ENCODE measurements at regions not wholly inside any gene's neighbourhood (a gene's known extent, or its start where the extent isn't known, plus 50 kb on each side); places are given as distances from the start of the nearest gene placed in this dataset.

- TF ChIP-seq, protein P1, sequence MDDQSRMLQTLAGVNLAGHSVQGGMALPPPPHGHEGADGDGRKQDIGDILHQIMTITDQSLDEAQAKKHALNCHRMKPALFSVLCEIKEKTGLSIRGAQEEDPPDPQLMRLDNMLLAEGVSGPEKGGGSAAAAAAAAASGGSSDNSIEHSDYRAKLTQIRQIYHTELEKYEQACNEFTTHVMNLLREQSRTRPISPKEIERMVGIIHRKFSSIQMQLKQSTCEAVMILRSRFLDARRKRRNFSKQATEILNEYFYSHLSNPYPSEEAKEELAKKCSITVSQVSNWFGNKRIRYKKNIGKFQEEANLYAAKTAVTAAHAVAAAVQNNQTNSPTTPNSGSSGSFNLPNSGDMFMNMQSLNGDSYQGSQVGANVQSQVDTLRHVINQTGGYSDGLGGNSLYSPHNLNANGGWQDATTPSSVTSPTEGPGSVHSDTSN (IDR thresholded peaks at IDR 0.05) = no peak
- TF ChIP-seq GABPA (IDR thresholded peaks at IDR 0.05; ENCODE audit: low read depth) (no peak), USF2 (IDR thresholded peaks at IDR 0.05; ENCODE audit: borderline replicate concordance, low read depth, low read length) (no peak), RXRA (IDR thresholded peaks at IDR 0.05; ENCODE audit: borderline replicate concordance, low read depth) (no peak), GATA2 (CRISPR knock-in tag; IDR thresholded peaks at IDR 0.05) (no peak)
Observed at GRCh38 chr3:182726258-182727142, 66.8 kb upstream of the ATP11B start (continued).

- no peaks in the 10 kb centered on the region for H4K20me1 ChIP-seq (ENCODE audit: insufficient read depth)
- no peak overlapping the region for H3K9ac ChIP-seq
- WGBS (ENCODE audit: low lambda C conversion rate) = 86% methylated on average over 3 of the region's 3 CpGs
- no peaks in the 10 kb centered on the region for H3K9me3 ChIP-seq
- no peaks in the 10 kb centered on the region for H3F3A ChIP-seq (replicated peaks; ENCODE audit: insufficient read depth)
- H3K27ac ChIP-seq (ENCODE audit: low read depth in 2 of 2, low read length in 1 of 2) = no peak overlapping the region
- POLR2A ChIA-PET = no interaction called here
- CTCF ChIA-PET = interaction anchor here (1.0 kb wide), 1 partner anchor 14 kb away, joined by 4 read pairs; no protein-coding TSS in a partner anchor
- no peak overlapping the region for H2AFZ ChIP-seq (ENCODE audit: low read depth)
- H3K79me2 ChIP-seq (ENCODE audit: insufficient read depth) = no peaks in the 10 kb centered on the region
- no peaks in the 10 kb centered on the region for H3K36me3 ChIP-seq (replicated peaks in 1 of 2; ENCODE audit: control insufficient read depth in 1 of 2, insufficient read depth in 2 of 2, low read length in 1 of 2)
- H3K4me1 ChIP-seq (ENCODE audit: control insufficient read depth in 1 of 2, insufficient read depth in 2 of 2, low read depth in 1 of 2, low read length in 1 of 2) = peaks cover 11 to 14% of the 10 kb centered on the region in 2 experiments; a peak in 2 of 4 replicates
- H3K4me3 ChIP-seq (ENCODE audit: low read depth in 2 of 2, low read length in 1 of 2) = no peak overlapping the region
- H3K27me3 ChIP-seq (ENCODE audit: insufficient read depth) = no peaks in the 10 kb centered on the region
- H3K4me2 ChIP-seq = no peak overlapping the region
- H3K9me2 ChIP-seq = no peaks in the 10 kb centered on the region
- no peak for TF ChIP-seq RFX5 (IDR thresholded peaks at IDR 0.05; ENCODE audit: low read length)
- TF ChIP-seq, protein P2, sequence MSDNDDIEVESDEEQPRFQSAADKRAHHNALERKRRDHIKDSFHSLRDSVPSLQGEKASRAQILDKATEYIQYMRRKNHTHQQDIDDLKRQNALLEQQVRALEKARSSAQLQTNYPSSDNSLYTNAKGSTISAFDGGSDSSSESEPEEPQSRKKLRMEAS (IDR thresholded peaks at IDR 0.05; ENCODE audit: low read depth) = no peak
- TF ChIP-seq USF2 (IDR thresholded peaks at IDR 0.05; ENCODE audit: borderline replicate concordance, low read depth, low read length) = no peak
- no peak for TF ChIP-seq ELF1 (IDR thresholded peaks at IDR 0.05)
- TF ChIP-seq MXI1 (IDR thresholded peaks at IDR 0.05; ENCODE audit: low read depth, low read length) = no peak
- no peak for DNase-seq
Observed at GRCh38 chr3:182728238-182728637, 65.1 kb upstream of the ATP11B start.

All from SK-N-SH (cell line).